Stimulated activated CD4-positive, alpha-beta T cell treated with anti-CD3 and anti-CD28 coated beads, Interleukin-2, amount 100 ng/mL, for 48 hours (primary cell): ENCODE measurements at regions not wholly inside any gene's neighbourhood (a gene's known extent, or its start where the extent isn't known, plus 50 kb on each side); places are given as distances from the start of the nearest gene placed in this dataset.

Experiments used
- DNase-seq, 2 donors: peaks; one replicate each; pipeline ENCODE4 v3.0.0-alpha.2; 2020

DNA sequence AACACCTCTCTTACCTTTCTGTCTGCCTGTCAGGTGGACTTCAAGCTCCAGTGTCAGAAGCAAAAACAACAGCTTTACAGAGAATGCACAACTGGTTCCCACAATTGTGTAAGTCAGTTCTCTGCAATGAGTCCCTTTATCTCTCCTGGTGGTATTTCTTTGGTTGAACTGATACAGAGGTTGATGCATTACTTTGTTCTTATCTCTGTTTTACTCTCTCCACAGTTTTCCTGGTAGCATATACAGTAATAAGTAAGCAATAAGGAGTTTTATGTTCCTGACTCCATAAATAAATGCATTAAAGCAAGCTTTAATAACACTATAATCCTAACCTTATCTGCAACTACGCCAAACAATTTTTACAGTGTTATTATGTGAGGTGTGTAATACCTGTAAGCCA is 310.3 kb upstream of the GYPC start:
- DNase-seq: no peak

DNA sequence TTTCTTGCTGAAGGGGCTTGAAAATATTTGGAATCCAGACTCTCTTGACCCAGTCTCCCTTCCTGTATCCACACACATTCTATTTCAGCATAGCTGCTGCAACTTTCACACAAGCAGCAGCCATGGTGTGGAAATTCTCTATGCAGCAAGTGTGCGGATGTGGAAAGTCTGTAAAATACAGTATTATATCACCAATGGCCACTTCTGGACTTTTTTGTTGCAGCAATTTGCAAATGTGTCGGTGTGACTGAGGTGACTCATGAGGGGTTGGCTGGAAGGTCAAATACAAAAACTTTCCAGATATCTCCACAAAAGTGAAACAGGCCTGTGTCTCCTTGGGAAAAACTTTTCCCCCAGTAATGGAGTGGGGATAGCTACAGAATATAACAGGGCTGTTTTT is 299.3 kb upstream of the GYPC start:
- DNase-seq: no peak

DNA sequence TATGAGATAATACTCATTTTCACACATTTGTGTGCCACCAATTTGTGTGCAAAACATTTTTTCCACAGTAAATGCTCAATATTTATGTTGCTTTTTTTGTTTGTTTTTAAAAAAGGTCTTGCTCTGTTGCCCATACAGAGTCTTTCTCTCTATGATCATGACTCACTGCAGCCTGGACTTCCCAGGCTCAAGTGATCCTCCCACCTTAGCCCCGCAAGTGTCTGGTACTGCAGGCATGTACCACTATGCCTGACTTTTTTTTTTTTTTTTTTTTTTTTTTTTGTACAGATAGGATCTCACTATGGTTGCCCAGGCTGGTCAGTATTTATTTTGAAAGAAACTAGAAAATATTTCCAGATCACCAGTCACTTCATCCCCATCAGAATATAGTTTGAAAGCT is 297.8 kb upstream of the GYPC start:
- DNase-seq: no peak

DNA sequence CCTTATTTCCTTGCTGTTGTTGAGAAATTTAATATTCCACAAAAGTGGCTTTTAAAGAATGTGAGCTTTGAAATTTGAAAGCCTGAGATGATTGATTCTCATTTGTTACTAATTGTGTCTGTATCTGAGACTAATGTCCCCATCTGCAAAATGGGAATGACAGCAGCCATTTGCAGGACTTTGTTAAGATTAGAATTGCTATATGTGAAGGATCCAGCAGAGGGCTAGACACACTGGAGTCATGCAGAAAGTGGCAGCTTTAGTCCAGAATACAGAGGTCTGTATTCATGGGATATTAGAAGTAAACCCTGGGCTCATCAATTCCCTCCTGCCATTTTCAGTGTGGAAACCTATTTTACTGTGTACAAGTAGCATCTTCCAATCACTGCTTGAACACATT is 296.5 kb upstream of the GYPC start:
- no peak for DNase-seq

DNA sequence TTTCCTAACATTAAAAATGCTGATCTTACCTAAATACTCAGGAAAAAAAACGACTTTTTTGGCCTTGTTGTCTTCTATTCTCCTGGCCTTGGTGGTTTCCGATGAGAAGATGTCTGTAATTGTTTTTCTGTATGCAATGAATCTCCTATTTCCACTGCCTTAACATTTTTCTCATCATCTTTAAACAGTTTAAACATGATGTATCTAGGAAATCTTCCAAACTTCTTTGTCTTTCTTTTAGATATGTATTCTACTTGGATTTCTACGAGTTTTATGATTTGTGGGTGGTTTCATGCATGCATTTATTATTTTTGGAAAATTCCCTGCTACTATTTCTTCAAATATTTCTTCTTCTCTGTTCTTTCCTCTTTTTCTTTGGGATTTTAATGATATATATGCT is 288.6 kb upstream of the GYPC start:
- no peak for DNase-seq

DNA sequence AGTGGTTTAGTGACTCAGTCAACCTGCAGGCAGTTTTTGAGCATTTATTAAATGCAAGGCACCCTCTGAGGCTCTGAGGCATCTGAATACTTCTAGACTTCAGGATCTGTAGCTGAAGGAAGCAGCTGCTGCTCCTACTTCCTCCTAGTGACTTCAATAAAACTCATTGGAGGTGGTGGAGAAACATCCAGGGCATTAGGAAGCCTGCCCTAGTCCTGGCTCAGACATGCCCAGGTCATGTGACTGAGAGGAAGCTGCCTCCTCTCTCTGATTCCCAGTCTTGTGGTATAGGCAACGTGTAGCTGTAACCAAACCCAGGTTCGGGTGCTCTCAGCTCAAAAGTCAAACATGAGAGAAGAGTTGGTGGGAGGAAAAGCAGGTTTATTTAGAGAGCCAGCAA is 287.2 kb upstream of the GYPC start:
- DNase-seq: no peak

DNA sequence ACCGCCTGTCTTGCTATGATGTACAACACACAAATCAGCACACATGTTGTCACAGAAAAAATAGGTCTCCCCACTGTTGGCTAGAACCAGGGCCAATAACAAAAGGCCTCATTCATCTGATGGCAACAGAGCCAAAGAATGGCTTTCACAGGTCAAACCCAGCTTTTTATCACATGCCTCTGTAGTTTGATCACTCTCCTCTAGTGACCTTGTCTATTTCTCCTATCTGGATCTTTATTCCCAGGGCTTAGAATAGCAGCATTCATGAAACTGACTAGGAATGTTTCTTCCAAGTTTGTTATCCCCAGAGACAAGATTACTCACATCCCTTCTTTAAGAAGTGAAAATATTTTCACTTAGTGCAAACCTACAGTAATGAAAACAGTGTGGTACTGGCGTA is 285.8 kb upstream of the GYPC start:
- DNase-seq: no peak

DNA sequence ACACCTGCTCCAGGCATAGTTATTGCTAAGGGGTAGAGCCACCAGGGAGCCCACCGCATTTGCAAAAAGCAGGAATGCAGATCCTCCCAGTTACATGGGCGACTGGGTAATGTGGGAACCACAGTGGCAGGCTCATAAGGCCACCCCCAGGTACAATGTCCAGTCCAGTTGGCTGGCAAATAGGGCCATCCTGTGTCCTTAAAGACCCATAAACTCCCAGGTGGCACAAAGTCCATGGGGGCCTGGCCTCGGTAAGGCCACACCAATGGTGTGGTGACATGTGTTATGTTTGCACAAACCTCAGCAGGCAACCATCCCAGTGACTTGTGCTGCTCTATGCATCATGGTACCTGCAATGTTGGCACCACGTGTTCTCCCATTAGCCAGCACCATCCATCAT is 283.6 kb upstream of the GYPC start:
- DNase-seq: no peak

DNA sequence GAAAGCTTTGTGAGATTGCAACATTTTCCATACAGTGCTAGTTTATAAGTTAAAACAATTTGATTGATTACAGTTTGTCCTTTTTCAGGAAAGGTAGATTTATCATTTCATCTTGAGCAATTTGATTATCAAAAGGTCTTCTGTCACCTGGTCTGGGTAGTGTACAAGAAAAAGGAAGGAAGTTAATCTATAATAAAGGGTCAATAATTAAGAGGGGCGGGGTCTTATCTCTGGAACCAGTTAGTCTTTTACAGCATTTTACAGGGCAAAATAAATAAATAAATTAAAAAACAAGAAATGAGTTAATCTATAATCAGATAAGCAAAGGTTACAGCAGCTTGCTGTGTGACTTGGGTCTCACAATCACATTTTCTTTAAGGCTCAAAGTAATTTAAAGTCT is 277.8 kb upstream of the GYPC start:
- DNase-seq: no peak

DNA sequence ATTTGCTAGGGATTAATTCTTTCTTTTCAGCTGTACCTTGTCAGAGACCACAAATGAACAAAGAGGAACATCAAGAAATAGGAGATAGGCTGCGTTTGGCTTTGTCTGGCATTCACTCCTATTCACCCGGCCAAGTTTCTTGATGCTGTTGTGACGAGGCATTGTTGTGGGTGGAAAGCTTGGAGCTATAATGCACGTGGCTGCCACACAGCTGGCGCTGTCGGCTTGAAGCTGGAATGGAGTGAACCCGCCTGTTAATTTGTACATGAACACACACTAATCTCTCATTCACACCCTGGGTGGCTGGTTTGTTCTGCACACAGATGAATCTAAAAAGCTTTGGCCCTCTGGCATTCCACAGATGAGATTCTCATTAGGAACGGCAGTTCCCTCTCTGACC is 274.9 kb upstream of the GYPC start:
- DNase-seq: no peak

DNA sequence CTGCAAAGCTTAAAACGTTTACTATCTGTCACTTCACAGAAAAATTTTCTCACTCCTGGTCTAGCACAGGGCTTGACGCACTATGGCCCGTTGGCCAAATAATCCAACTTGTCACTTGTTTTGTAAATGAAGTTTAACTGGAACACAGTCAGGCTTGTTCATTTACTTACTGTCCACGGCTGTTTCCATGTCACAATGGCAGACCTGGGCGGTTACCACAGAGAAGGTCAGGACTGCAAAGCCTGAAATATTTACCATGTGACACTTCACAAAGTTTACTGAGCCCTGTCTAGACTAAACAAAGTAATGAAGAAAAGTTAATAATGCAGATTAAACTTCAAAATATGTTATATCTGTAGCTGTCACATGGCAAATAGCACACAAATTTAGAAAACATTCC is 273.0 kb upstream of the GYPC start:
- DNase-seq: no peak

DNA sequence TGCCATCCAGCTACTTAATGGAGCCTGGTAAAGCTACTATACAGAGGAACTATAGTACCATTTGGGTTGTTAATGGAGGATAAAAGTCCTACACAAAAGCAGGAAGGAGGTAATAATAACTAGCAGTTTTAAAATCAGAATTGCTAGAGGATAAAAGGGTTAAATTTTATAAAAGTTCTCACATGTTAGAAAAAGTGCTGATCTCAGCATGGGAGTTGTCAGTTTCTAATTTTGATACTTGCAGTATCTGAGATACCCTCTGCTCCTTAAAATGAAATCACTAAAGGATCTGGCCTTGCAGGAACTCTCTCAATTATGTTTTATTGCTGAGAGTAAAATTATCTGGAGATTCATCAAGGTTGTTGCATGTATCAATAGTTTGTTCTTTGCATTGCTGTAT is 272.2 kb upstream of the GYPC start:
- DNase-seq: no peak

DNA sequence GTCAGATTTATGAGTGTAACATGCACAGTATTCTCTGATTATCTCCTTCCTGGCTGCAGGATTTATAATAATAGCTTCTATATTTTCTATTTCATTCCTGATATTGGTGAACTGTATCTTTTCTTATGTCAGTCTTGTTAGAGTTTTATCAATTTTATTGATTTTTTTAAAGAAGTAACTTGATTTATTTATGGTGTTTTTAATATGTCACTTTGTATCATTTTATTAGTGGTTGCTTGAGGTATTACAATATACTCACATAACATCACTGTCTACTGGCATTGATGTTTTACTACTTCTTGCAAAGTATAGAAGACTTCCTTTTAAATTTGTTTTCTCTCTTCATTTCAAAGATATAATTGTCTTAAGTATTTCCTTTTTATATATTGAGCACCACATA is 270.5 kb upstream of the GYPC start:
- DNase-seq: no peak

DNA sequence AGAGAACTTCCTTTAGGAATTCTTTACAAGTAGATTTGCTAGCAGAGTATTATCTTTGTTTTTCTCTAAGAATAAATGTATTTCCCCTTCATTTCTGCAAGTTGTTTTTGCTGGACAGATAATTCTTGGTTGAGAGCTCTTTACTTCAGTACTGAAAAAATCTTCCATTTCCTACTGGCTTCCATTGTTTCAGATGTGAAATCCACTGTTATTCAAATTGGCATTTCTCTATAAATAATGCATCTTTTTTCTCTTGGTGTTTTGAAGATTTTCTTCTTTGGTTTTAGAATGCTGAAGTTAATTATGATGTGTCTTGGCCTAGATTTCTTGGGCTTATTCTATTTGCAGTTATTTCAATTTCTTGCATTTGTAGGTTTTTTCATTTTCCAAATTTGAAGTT is 270.0 kb upstream of the GYPC start:
- DNase-seq: no peak

DNA sequence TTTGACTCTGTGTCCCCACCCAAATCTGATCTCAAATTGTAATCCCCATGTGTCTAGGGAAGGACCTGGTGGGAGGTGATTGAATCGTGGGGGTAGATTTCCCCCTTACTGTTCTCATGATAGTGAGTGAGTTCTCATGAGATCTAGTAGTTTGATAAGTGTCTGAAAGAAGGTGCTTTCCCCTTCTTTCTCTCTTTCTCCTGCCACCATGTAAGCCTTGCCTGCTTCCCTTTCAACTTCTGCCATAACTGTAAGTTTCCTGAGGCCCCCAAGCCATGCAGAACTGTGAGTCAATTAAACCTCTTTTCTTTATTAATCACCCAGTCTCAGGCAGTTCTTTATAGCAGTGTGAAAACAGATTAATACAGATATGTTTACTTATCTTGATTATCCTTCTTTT is 266.5 kb upstream of the GYPC start:
- DNase-seq: no peak

DNA sequence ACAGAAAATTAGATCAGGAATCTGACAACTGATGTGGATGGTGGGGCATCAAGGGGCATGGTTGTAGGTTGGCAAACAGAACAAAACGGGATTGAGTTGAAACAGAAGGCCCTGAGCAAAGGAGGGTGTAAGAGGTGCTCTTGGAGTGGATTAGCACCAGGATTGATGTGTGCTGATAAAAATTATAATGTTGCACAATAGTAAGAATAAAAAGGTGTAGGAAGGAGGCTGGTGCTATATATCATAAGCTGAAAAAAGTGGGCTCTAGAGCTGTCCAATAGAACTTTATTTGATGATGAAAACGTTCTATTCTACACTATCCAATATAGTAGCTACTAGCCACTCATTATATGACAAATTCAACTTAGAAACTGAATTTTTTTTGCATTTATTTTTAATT is 263.1 kb upstream of the GYPC start:
- DNase-seq: no peak

DNA sequence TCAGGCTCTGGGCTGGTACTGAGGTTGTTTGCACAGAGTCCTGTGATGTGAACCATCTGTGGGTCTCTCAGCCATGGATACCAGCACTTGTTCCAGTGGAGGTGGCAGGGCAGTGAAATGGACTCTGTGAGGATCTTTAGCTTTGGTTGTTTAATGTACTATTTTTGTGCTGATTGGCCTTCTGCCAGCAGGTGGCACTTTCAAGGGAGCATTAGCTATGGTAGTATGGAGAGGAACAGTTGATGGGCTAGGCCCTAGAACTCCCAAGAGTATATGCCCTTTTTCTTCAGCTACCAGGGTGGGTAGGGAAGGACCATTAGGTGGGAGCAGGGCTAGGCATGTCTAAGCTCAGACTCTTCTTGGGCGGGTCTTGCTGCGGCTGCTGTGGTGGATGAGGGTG is 257.0 kb upstream of the GYPC start:
- peak; percentile 4 to 9 for DNase-seq

DNA sequence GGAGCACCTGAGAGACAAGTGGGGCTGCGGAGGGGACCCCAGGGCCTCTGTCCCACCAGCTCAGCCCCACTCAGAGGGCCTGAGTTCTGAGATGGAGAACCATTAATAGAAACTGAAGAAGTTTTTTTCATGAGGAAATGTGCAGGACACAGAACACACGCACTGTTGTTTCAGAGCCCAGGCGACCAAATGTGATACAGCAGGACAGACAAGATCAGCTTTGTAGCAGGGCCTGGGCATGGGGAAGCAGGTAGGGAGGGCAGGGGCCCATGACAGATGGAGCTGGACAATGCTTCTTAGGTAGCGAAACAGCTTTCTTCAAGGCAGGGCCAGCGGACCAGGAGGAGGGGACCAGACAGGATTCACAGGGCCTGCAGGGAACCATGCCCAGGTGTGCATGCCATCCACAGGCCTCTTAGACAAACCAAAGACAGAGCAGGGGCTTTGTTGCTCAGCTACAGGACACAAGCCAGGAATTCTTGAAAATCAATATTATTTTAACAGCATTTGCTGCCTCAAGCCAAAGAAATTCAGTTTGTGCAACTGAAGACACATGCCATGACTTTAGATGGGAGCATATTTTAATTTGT is 252.8 kb upstream of the GYPC start:
- DNase-seq: no peak

DNA sequence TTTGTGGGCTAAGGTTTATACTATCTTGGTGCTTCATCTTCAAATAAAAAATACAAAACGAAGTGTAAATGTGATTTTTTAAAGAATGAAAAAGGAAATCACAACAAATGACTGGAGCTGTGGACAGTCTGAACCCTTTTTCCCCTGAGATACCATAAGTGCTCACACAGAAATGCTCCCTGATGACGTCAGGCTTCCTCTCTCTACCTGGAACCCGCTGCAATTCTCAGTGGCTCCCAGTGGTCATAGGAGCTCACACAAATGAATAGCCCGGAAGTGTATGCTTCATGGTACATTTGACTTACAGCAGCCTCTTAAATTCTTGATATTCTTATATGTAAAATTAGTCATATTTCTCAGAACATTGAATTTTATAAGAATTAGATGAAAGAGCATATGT is 249.7 kb upstream of the GYPC start:
- no peak for DNase-seq

DNA sequence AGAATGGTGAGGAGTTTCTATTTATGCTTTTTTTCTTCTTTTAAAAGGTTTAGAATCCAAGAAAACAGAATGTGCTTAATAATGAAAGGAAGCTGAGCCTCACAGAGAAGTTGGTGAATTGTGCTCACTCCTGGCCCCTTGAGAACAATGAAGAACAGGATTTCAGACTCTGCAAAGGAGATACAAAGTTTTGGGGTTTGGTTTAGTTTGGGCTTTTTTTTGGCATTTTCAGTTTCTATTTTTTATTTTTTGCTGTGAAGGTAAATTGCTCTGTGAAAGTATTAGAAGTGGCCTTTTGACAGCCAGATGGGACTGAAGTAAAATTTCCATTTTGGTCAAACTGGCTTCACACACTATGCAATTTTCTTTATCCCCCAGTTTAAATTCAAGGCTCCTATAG is 247.3 kb upstream of the GYPC start:
- no peak for DNase-seq

DNA sequence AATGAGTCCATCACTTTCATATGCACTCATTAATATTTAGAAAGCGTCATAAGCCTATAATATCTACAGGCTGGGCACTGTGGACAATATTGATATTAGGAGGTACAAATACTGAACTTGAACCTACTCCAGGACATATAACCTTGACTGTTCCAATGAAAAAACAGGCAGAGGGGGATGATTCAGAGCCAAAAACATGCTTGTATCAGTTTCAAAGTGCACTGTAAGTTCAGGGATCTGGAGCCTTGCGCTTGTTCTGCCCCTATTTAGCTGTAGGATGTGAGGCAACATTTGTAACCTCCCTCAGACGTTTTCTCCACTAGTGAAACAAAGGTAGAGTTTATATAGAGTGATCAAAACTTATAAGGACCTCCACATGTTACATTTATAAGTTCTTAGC is 246.1 kb upstream of the GYPC start:
- no peak for DNase-seq

DNA sequence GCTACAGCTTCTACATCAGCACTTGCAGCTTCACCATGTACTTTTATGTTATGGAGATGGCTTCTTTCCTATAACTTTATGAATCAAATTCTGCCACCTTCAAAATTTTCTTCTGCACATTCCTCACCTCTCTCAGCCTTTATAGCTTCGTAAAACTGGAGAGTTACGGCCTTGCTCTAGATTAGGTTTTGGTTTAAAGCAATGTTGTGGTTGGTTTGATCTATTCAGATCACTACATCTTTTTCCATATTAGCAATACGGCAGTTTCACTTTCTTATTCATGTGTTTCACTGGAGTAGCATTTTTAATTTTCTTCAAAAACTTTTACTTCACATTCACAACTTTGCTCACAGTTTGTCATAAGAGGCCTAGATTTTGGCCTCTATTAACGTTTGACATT is 242.9 kb upstream of the GYPC start:
- DNase-seq: no peak

DNA sequence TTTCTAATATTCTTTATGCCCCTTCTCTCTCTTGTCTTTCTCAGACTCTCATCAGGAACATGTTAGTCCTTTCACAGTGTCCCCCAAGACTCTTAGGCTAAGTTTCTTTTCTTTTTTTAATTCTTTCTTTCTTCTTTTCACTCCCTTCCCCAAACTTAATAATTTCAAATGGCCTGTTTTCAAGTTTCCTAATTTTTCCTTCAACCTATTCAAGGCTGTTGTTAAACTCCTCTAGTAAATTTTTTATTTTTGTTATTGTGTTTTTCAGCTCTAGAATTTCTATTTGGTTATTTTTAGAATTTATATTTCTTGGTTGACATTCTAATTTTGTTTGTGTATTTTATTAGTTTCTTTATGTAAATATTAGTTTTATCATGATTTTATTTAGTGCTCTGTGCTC is 236.6 kb upstream of the GYPC start:
- no peak for DNase-seq

DNA sequence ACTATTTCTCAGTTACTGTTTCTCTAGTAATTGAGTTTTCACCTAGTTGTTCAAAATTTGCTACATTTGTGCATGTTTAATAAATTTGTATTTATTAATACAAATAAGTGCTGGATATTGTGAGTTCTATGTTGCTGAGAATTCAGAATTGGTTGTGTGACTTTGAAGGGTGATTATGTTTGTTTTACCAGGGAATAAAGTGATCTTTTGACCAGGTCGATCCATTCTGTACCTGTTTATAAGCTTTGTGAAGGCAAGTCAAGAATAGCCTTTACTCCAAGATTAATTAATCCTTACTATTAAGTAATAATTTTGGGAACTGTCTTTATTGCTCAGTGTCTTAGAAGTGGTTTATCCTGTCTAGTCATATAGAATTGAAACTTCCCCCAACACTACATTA is 230.0 kb upstream of the GYPC start:
- no peak for DNase-seq

DNA sequence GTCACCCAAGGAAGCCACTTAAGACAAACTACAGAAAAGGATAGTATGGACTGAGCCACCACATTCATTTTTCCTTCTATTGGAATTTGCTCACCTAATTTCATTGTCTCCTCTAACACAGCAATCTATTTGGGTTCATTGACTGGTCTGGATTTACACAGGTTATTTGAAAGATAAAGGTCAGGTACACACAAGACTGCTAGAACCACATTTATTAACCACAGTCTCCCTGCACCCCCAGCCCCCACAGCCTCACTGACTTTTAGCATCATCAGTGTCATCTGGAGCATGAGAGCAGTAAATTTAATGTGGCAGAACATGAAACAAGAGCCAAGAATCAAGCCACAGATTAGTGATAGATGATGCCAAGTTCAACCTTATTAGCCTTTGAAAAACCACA is 226.9 kb upstream of the GYPC start:
- DNase-seq: no peak

DNA sequence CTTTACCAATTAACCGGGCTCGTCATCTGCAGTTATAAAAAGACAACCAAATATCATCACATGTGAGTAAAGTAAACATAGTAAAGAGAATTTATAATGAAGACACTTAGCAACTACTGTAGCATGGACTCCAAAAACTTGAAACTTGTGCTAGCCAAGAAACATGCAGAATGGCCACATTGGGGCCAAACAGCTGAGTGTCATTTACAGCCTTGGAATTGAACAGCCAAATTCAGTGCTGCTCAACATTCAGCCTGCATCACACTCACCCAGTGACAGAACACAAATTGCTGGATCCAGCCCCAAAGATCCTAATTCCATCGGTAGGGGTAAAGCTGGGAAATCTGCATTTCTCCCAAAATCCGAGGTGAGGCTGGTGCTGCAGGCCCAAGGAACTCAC is 224.8 kb upstream of the GYPC start:
- no peak for DNase-seq
